SU-DHL-6 (cell line): ENCODE measurements at regions not wholly inside any gene's neighbourhood (a gene's known extent, or its start where the extent isn't known, plus 50 kb on each side); places are given as distances from the start of the nearest gene placed in this dataset.

Experiments
- H2AFZ ChIP-seq: fragments of 200-600 bp; sonication (generic); 2 replicates; pipeline ENCODE4 v1.6.1; 2014; ENCODE audit warnings: low read depth, mild to moderate bottlenecking, moderate library complexity, mixed read lengths, antibody characterized with exemption, low read length; ENCODE audit not compliant: severe bottlenecking
- H3F3A ChIP-seq: fragments of 200-600 bp; shearing (Covaris generic); 2 replicates; pipeline ENCODE4 v1.6.0; 2016; ENCODE audit warnings: antibody characterized with exemption, mild to moderate bottlenecking; ENCODE audit not compliant: insufficient read depth
- H3K27ac ChIP-seq: fragments of 200-600 bp; sonication (generic); 2 replicates; pipeline ENCODE4 v1.5.1; 2016; ENCODE audit warnings: low read depth, mild to moderate bottlenecking, low read length, moderate library complexity, mixed read lengths
- H3K27me3 ChIP-seq: fragments of 200-600 bp; sonication (generic), shearing (Covaris generic); 2 replicates; pipeline ENCODE4 v1.6.0; 2014; ENCODE audit warnings: mild to moderate bottlenecking, low read length
- H3K36me3 ChIP-seq: fragments of 200-600 bp; sonication (generic); 2 replicates; pipeline ENCODE4 v1.6.1; 2014; ENCODE audit warnings: mild to moderate bottlenecking, low read length, mixed read lengths
- H3K4me2 ChIP-seq: fragments of 300-600, 200-600 bp; shearing (Covaris generic), sonication (generic); 2 replicates; pipeline ENCODE4 v1.6.0; 2014; ENCODE audit warnings: low read length, low read depth, mild to moderate bottlenecking; ENCODE audit not compliant: poor library complexity, severe bottlenecking
- H3K4me3 ChIP-seq: fragments of 200-600 bp; sonication (generic); 2 replicates; pipeline ENCODE4 v1.5.1; 2014; ENCODE audit warnings: antibody characterized with exemption, low read length, mild to moderate bottlenecking, mixed read lengths; ENCODE audit not compliant: insufficient read depth, poor library complexity, severe bottlenecking
- H3K79me2 ChIP-seq: fragments of 200-600 bp; sonication (generic); 2 replicates; pipeline ENCODE4 v1.6.1; 2014; ENCODE audit warnings: mild to moderate bottlenecking, low read length, moderate library complexity; ENCODE audit not compliant: insufficient read depth
- H3K9ac ChIP-seq: fragments of 200-600 bp; sonication (generic); 2 replicates; pipeline ENCODE4 v1.7.0; 2014; ENCODE audit warnings: mild to moderate bottlenecking, low read length
- H3K9me2 ChIP-seq: fragments of 200-600 bp; sonication (generic); replicated peaks from 2 replicates; pipeline ENCODE4 v1.6.1; 2014; ENCODE audit warnings: low read length; ENCODE audit not compliant: insufficient read depth
- H3K9me3 ChIP-seq: fragments of 200-600 bp; sonication (generic); 2 replicates; pipeline ENCODE4 v1.6.1; 2014; ENCODE audit warnings: low read length, mixed read lengths; ENCODE audit not compliant: insufficient read depth
- H4K20me1 ChIP-seq: fragments of 200-600 bp; sonication (generic); 2 replicates; pipeline ENCODE4 v1.6.1; 2014; ENCODE audit warnings: low read depth, mild to moderate bottlenecking, antibody characterized with exemption, low read length, moderate library complexity, mixed read lengths
- CTCF ChIP-seq: fragments of 200-600 bp; sonication (generic); IDR thresholded peaks from one replicate; pipeline ENCODE4 v1.5.1; 2017; ENCODE audit warnings: antibody characterized with exemption, mild to moderate bottlenecking, low read length, moderate library complexity; ENCODE audit not compliant: insufficient read depth, poor library complexity, severe bottlenecking
- EZH2phosphoT487 ChIP-seq: fragments of 200-600 bp; sonication (generic), shearing (Covaris generic); conservative IDR thresholded peaks from 2 replicates; pipeline ENCODE4 v1.6.1; 2018; ENCODE audit warnings: mild to moderate bottlenecking, antibody characterized with exemption, low read length, moderate library complexity, mixed read lengths

DNA sequence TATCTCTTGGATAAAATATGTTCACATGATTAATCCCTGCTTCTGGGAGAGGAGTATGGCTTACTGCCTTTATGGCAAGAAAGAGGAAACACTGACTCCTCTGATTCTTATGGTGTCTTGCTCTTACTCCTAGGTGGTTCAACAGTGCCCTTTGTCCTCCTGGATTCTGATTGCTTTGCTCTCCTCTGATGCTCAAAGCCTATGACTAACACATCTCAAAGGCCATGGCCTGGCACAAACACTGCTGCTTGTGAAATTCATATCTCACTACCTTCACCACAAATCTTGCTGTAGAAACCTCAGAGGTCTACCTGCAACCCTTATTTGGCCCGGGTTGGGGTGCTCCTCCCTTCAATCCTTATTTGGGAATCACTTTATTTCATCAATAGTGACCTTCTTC lies 217.2 kb downstream of the C12orf50 start:
- Histone ChIP-seq H3K79me2 (no peaks in the 10 kb centered on the region), H3F3A (no peaks in the 10 kb centered on the region), H3K36me3 (no peaks in the 10 kb centered on the region), H4K20me1 (no peaks in the 10 kb centered on the region), H3K27me3 (no peaks in the 10 kb centered on the region), H3K4me2 (no peak overlapping the region), H3K9me3 (no peaks in the 10 kb centered on the region), H3K4me3 (no peak overlapping the region), H3K9ac (no peak overlapping the region), H3K27ac (no peak overlapping the region), H3K9me2 (no peaks in the 10 kb centered on the region), H2AFZ (no peak overlapping the region)
- no peak for TF ChIP-seq EZH2phosphoT487
- no peak for TF ChIP-seq CTCF

- no peak overlapping the region for H2AFZ ChIP-seq
- H3F3A ChIP-seq, result no peaks in the 10 kb centered on the region
- no peaks in the 10 kb centered on the region for H3K79me2 ChIP-seq
- no peaks in the 10 kb centered on the region for H3K9me3 ChIP-seq
- H4K20me1 ChIP-seq, result no peaks in the 10 kb centered on the region
- H3K4me2 ChIP-seq, result no peak overlapping the region
- H3K27me3 ChIP-seq, result no peaks in the 10 kb centered on the region
- no peak for TF ChIP-seq EZH2phosphoT487
- TF ChIP-seq CTCF, result no peak
- no peak overlapping the region for H3K27ac ChIP-seq
- H3K9me2 ChIP-seq, result no peaks in the 10 kb centered on the region
- H3K36me3 ChIP-seq, result no peaks in the 10 kb centered on the region
- no peak overlapping the region for H3K9ac ChIP-seq
- H3K4me3 ChIP-seq, result no peak overlapping the region
These were observed 219.3 kb downstream of the C12orf50 start for GRCh38 chr12:87809916-87810315.

DNA sequence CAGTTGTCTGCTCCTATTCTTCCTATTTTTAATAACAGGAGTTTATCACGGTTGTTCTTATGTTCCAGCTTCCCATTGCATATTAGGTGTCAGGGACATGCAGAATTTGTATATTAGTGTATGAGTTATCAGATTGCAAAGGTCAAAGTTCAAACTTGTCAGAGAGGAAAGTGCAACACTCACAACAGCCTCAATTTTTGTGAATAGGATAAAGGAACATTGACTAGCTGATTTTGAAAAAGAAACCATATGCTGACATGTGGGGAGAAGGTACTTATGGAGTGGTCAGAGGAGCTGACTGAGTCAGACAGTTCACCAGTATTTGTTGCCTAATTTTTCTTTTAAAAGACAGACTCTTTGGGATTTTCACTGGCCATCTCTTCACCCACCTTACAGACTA lies 222.1 kb downstream of the C12orf50 start:
- Histone ChIP-seq H3K4me2 (no peak overlapping the region), H3K27ac (no peak overlapping the region), H2AFZ (no peak overlapping the region), H3K9me2 (no peaks in the 10 kb centered on the region), H3K9ac (no peak overlapping the region), H3K27me3 (no peaks in the 10 kb centered on the region), H3K4me3 (no peak overlapping the region), H4K20me1 (no peaks in the 10 kb centered on the region), H3K36me3 (no peaks in the 10 kb centered on the region), H3K79me2 (no peaks in the 10 kb centered on the region), H3F3A (no peaks in the 10 kb centered on the region), H3K9me3 (no peaks in the 10 kb centered on the region)
- no peak for TF ChIP-seq CTCF
- no peak for TF ChIP-seq EZH2phosphoT487

DNA sequence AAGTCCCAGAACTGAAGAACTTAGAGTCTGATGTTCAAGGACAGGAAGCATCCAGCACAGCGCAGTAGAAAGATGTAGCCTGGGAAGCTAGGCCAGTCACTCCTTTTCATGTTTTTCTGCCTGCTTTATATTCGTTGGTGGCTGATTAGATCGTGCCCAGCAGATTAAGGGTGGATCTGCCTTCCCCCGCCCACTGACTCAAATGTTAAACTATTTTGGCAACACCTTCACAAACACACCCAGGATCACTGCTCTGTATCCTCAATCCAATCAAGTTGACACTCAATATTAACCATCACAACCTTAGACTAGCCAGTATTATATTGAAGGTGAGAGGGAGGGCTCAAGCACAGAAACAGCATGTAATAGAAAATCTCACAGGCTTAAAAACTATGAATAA lies 222.9 kb downstream of the C12orf50 start:
- H3K9ac ChIP-seq, result no peak overlapping the region
- no peak overlapping the region for H3K27ac ChIP-seq
- no peaks in the 10 kb centered on the region for H4K20me1 ChIP-seq
- no peaks in the 10 kb centered on the region for H3K79me2 ChIP-seq
- H3F3A ChIP-seq, result no peaks in the 10 kb centered on the region
- no peaks in the 10 kb centered on the region for H3K27me3 ChIP-seq
- no peak overlapping the region for H2AFZ ChIP-seq
- H3K4me3 ChIP-seq, result no peak overlapping the region
- no peaks in the 10 kb centered on the region for H3K9me3 ChIP-seq
- H3K9me2 ChIP-seq, result no peaks in the 10 kb centered on the region
- no peak for TF ChIP-seq EZH2phosphoT487
- TF ChIP-seq CTCF, result no peak
- no peak overlapping the region for H3K4me2 ChIP-seq
- no peaks in the 10 kb centered on the region for H3K36me3 ChIP-seq
